ENCODE measurements at regions not wholly inside any gene's neighbourhood (a gene's known extent, or its start where the extent isn't known, plus 50 kb on each side); places are given as distances from the start of the nearest gene placed in this dataset.
A peak's percentile ranks its signal among the peaks of the same experiment; 100 is the strongest.
"Not testable (repeated sequence)": the region's sequence is repeated elsewhere in the genome, so short reads cannot be mapped to it uniquely, and the experiment has no call there.

GRCh38 chr9:102227416-102227815, 489.0 kb upstream of the GRIN3A start:
- not testable (repeated sequence) for H3K27me3 ChIP-seq (ENCODE audit: control insufficient read depth, insufficient read depth, low read length); H3K4me1 ChIP-seq (ENCODE audit: control insufficient read depth, low read depth, low read length); H3K4me3 ChIP-seq (ENCODE audit: low read length); H3K9ac ChIP-seq (ENCODE audit: low read length); H3K27ac ChIP-seq (ENCODE audit: low read length); H3K36me3 ChIP-seq (ENCODE audit: control insufficient read depth, low read depth, low read length); H3K9me3 ChIP-seq (ENCODE audit: control insufficient read depth, low read depth, low read length)

- no peak overlapping the region for H3K27ac ChIP-seq (ENCODE audit: low read length)
- no peak overlapping the region for H3K4me3 ChIP-seq (ENCODE audit: low read length)
- H3K9ac ChIP-seq (ENCODE audit: low read length): no peak overlapping the region
- H3K36me3 ChIP-seq (ENCODE audit: control insufficient read depth, low read depth, low read length): no peaks in the 10 kb centered on the region
- H3K4me1 ChIP-seq (ENCODE audit: control insufficient read depth, low read depth, low read length): peaks cover 6% of the 10 kb centered on the region
- H3K27me3 ChIP-seq (ENCODE audit: control insufficient read depth, insufficient read depth, low read length): no peaks in the 10 kb centered on the region
- H3K9me3 ChIP-seq (ENCODE audit: control insufficient read depth, low read depth, low read length): no peaks in the 10 kb centered on the region
Measured at GRCh38 chr9:102225841-102226441, 487.5 kb upstream of the GRIN3A start.

- Histone ChIP-seq H3K27ac (ENCODE audit: low read length) (peak overlapping the region; percentile 53), H3K4me3 (ENCODE audit: low read length) (peak overlapping the region; percentile 72), H3K9ac (ENCODE audit: low read length) (peak overlapping the region; percentile 71)
- not testable (repeated sequence) for H3K36me3 ChIP-seq (ENCODE audit: control insufficient read depth, low read depth, low read length); H3K27me3 ChIP-seq (ENCODE audit: control insufficient read depth, insufficient read depth, low read length); H3K4me1 ChIP-seq (ENCODE audit: control insufficient read depth, low read depth, low read length); H3K9me3 ChIP-seq (ENCODE audit: control insufficient read depth, low read depth, low read length)
Measured at GRCh38 chr9:102223320-102224136, 485.1 kb upstream of the GRIN3A start.

- Histone ChIP-seq H3K36me3 (ENCODE audit: control insufficient read depth, low read depth, low read length) (no peaks in the 10 kb centered on the region), H3K27me3 (ENCODE audit: control insufficient read depth, insufficient read depth, low read length) (no peaks in the 10 kb centered on the region), H3K4me3 (ENCODE audit: low read length) (no peak overlapping the region)
Measured at GRCh38 chr9:102209176-102209575, 470.7 kb upstream of the GRIN3A start.

GRCh38 chr9:102206432-102206831, 468.0 kb upstream of the GRIN3A start:
- H3K4me3 ChIP-seq (ENCODE audit: low read length): no peak overlapping the region
- H3K9ac ChIP-seq (ENCODE audit: low read length): no peak overlapping the region
- H3K4me1 ChIP-seq (ENCODE audit: control insufficient read depth, low read depth, low read length): no peaks in the 10 kb centered on the region
- no peaks in the 10 kb centered on the region for H3K36me3 ChIP-seq (ENCODE audit: control insufficient read depth, low read depth, low read length)
- H3K27me3 ChIP-seq (ENCODE audit: control insufficient read depth, insufficient read depth, low read length): no peaks in the 10 kb centered on the region
- no peaks in the 10 kb centered on the region for H3K9me3 ChIP-seq (ENCODE audit: control insufficient read depth, low read depth, low read length)
- no peak overlapping the region for H3K27ac ChIP-seq (ENCODE audit: low read length)

More at GRCh38 chr9:102209176-102209575, 470.7 kb upstream of the GRIN3A start:
- no peaks in the 10 kb centered on the region for H3K9me3 ChIP-seq (ENCODE audit: control insufficient read depth, low read depth, low read length)
- no peaks in the 10 kb centered on the region for H3K4me1 ChIP-seq (ENCODE audit: control insufficient read depth, low read depth, low read length)
- no peak overlapping the region for H3K9ac ChIP-seq (ENCODE audit: low read length)
- no peak overlapping the region for H3K27ac ChIP-seq (ENCODE audit: low read length)

- H3K27ac ChIP-seq (ENCODE audit: low read length): no peak overlapping the region
- no peak overlapping the region for H3K4me3 ChIP-seq (ENCODE audit: low read length)
- H3K9ac ChIP-seq (ENCODE audit: low read length): no peak overlapping the region
- H3K36me3 ChIP-seq (ENCODE audit: control insufficient read depth, low read depth, low read length): no peaks in the 10 kb centered on the region
- no peaks in the 10 kb centered on the region for H3K4me1 ChIP-seq (ENCODE audit: control insufficient read depth, low read depth, low read length)
- no peaks in the 10 kb centered on the region for H3K9me3 ChIP-seq (ENCODE audit: control insufficient read depth, low read depth, low read length)
- no peaks in the 10 kb centered on the region for H3K27me3 ChIP-seq (ENCODE audit: control insufficient read depth, insufficient read depth, low read length)
Measured at GRCh38 chr9:102205251-102205650, 466.8 kb upstream of the GRIN3A start.

- Histone ChIP-seq H3K9ac (ENCODE audit: low read length) (no peak overlapping the region), H3K27ac (ENCODE audit: low read length) (no peak overlapping the region), H3K9me3 (ENCODE audit: control insufficient read depth, low read depth, low read length) (no peaks in the 10 kb centered on the region), H3K4me1 (ENCODE audit: control insufficient read depth, low read depth, low read length) (no peaks in the 10 kb centered on the region), H3K36me3 (ENCODE audit: control insufficient read depth, low read depth, low read length) (no peaks in the 10 kb centered on the region), H3K4me3 (ENCODE audit: low read length) (no peak overlapping the region), H3K27me3 (ENCODE audit: control insufficient read depth, insufficient read depth, low read length) (no peaks in the 10 kb centered on the region)
Measured at GRCh38 chr9:102202126-102202525, 463.7 kb upstream of the GRIN3A start.

GRCh38 chr9:102185962-102186361, 447.5 kb upstream of the GRIN3A start:
- H3K4me1 ChIP-seq (ENCODE audit: control insufficient read depth, low read depth, low read length): no peaks in the 10 kb centered on the region
- peaks cover 3% of the 10 kb centered on the region for H3K9me3 ChIP-seq (ENCODE audit: control insufficient read depth, low read depth, low read length)

GRCh38 chr9:102185371-102185770, 446.9 kb upstream of the GRIN3A start:
- no peak overlapping the region for H3K27ac ChIP-seq (ENCODE audit: low read length)
- no peaks in the 10 kb centered on the region for H3K4me1 ChIP-seq (ENCODE audit: control insufficient read depth, low read depth, low read length)
- H3K9me3 ChIP-seq (ENCODE audit: control insufficient read depth, low read depth, low read length): peaks cover 3% of the 10 kb centered on the region

More at GRCh38 chr9:102185962-102186361, 447.5 kb upstream of the GRIN3A start:
- Histone ChIP-seq H3K4me3 (ENCODE audit: low read length) (no peak overlapping the region), H3K27ac (ENCODE audit: low read length) (no peak overlapping the region), H3K27me3 (ENCODE audit: control insufficient read depth, insufficient read depth, low read length) (no peaks in the 10 kb centered on the region), H3K9ac (ENCODE audit: low read length) (no peak overlapping the region), H3K36me3 (ENCODE audit: control insufficient read depth, low read depth, low read length) (no peaks in the 10 kb centered on the region)

GRCh38 chr9:102178811-102179210, 440.4 kb upstream of the GRIN3A start:
- H3K36me3 ChIP-seq (ENCODE audit: control insufficient read depth, low read depth, low read length): no peaks in the 10 kb centered on the region
- no peaks in the 10 kb centered on the region for H3K27me3 ChIP-seq (ENCODE audit: control insufficient read depth, insufficient read depth, low read length)
- H3K4me3 ChIP-seq (ENCODE audit: low read length): no peak overlapping the region
- H3K27ac ChIP-seq (ENCODE audit: low read length): no peak overlapping the region
- H3K4me1 ChIP-seq (ENCODE audit: control insufficient read depth, low read depth, low read length): no peaks in the 10 kb centered on the region
- peaks cover 15% of the 10 kb centered on the region for H3K9me3 ChIP-seq (ENCODE audit: control insufficient read depth, low read depth, low read length)
- H3K9ac ChIP-seq (ENCODE audit: low read length): no peak overlapping the region

More at GRCh38 chr9:102185371-102185770, 446.9 kb upstream of the GRIN3A start:
- H3K27me3 ChIP-seq (ENCODE audit: control insufficient read depth, insufficient read depth, low read length): no peaks in the 10 kb centered on the region
- H3K9ac ChIP-seq (ENCODE audit: low read length): no peak overlapping the region
- H3K36me3 ChIP-seq (ENCODE audit: control insufficient read depth, low read depth, low read length): no peaks in the 10 kb centered on the region
- H3K4me3 ChIP-seq (ENCODE audit: low read length): no peak overlapping the region

- not testable (repeated sequence) for H3K36me3 ChIP-seq (ENCODE audit: control insufficient read depth, low read depth, low read length); H3K4me1 ChIP-seq (ENCODE audit: control insufficient read depth, low read depth, low read length)
- H3K9me3 ChIP-seq (ENCODE audit: control insufficient read depth, low read depth, low read length): peaks cover 13% of the 10 kb centered on the region
Measured at GRCh38 chr9:102174202-102174601, 435.8 kb upstream of the GRIN3A start.

GRCh38 chr9:102164247-102164646, 425.8 kb upstream of the GRIN3A start:
- no peaks in the 10 kb centered on the region for H3K9me3 ChIP-seq (ENCODE audit: control insufficient read depth, low read depth, low read length)
- H3K4me1 ChIP-seq (ENCODE audit: control insufficient read depth, low read depth, low read length): no peaks in the 10 kb centered on the region
- no peaks in the 10 kb centered on the region for H3K27me3 ChIP-seq (ENCODE audit: control insufficient read depth, insufficient read depth, low read length)
- no peak overlapping the region for H3K4me3 ChIP-seq (ENCODE audit: low read length)
- H3K36me3 ChIP-seq (ENCODE audit: control insufficient read depth, low read depth, low read length): no peaks in the 10 kb centered on the region
- no peak overlapping the region for H3K9ac ChIP-seq (ENCODE audit: low read length)
- no peak overlapping the region for H3K27ac ChIP-seq (ENCODE audit: low read length)

More at GRCh38 chr9:102174202-102174601, 435.8 kb upstream of the GRIN3A start:
- not testable (repeated sequence) for H3K9ac ChIP-seq (ENCODE audit: low read length); H3K27ac ChIP-seq (ENCODE audit: low read length); H3K4me3 ChIP-seq (ENCODE audit: low read length); H3K27me3 ChIP-seq (ENCODE audit: control insufficient read depth, insufficient read depth, low read length)

Data from iPS-18a (cell line).